Keratinocyte (primary cell): ENCODE measurements at regions not wholly inside any gene's neighbourhood (a gene's known extent, or its start where the extent isn't known, plus 50 kb on each side); places are given as distances from the start of the nearest gene placed in this dataset.

Experiments
- DNase-seq: peaks from one replicate; pipeline ENCODE4 v3.0.0-alpha.2; 2011; ENCODE audit warnings: low read depth, missing footprints, low spot score
- FAIRE-seq: peaks from 2 replicates; lab custom pipeline; 2011; peaks lifted over from hg19 to GRCh38; lab: Jason Lieb, UNC
- H2AFZ ChIP-seq: 2 replicates; pipeline ENCODE4 v1.6.0; 2012; ENCODE audit warnings: low read length, control low read depth, inconsistent platforms; ENCODE audit not compliant: control insufficient read depth
- H3K27ac ChIP-seq: 2 replicates; pipeline ENCODE4 v1.5.1; 2011; ENCODE audit warnings: low read length; ENCODE audit not compliant: control insufficient read depth, insufficient read depth
- H3K27me3 ChIP-seq: 3 replicates; pipeline ENCODE4 v1.6.0; 2011; ENCODE audit warnings: low read length; ENCODE audit not compliant: control insufficient read depth, insufficient read depth; ENCODE audit errors: extremely low read depth
- H3K36me3 ChIP-seq, 2 experiments: 2 replicates in 1 of 2; 3 replicates in 1 of 2; pipeline ENCODE4 v1.5.1; 2011; ENCODE audit warnings: low read length in 2 of 2, mild to moderate bottlenecking in 1 of 2; ENCODE audit not compliant: control insufficient read depth in 2 of 2, insufficient read depth in 2 of 2; ENCODE audit errors: extremely low read depth in 1 of 2
- H3K4me1 ChIP-seq: 3 replicates; pipeline ENCODE4 v1.5.1; 2011; ENCODE audit warnings: low read length; ENCODE audit not compliant: control insufficient read depth, insufficient read depth; ENCODE audit errors: extremely low read depth
- H3K4me2 ChIP-seq: 3 replicates; pipeline ENCODE4 v1.6.0; 2011; ENCODE audit warnings: low read depth, low read length; ENCODE audit not compliant: control insufficient read depth, insufficient read depth; ENCODE audit errors: extremely low read depth
- H3K4me3 ChIP-seq, 3 experiments: fragments of 200-600 bp in 1 of 3; sonication (generic) in 1 of 3; 2 replicates in 2 of 3; 3 replicates in 1 of 3; pipeline ENCODE4 v1.5.1; 2011 to 2016; ENCODE audit warnings: low read length in 3 of 3, mild to moderate bottlenecking in 3 of 3, control low read depth in 2 of 3, inconsistent platforms in 1 of 3, low read depth in 1 of 3, mixed read lengths in 1 of 3, mixed run types in 1 of 3, moderate library complexity in 1 of 3; ENCODE audit not compliant: control insufficient read depth in 2 of 3, insufficient read depth in 2 of 3; ENCODE audit errors: extremely low read depth in 1 of 3
- H3K79me2 ChIP-seq: 2 replicates; pipeline ENCODE4 v1.6.0; 2012; ENCODE audit warnings: low read length; ENCODE audit not compliant: control insufficient read depth, insufficient read depth
- H3K9ac ChIP-seq: 3 replicates; pipeline ENCODE4 v1.6.0; 2011; ENCODE audit warnings: low read length; ENCODE audit not compliant: control insufficient read depth, insufficient read depth; ENCODE audit errors: extremely low read depth
- H3K9me1 ChIP-seq: 3 replicates; pipeline ENCODE4 v1.6.0; 2011; ENCODE audit warnings: low read length; ENCODE audit not compliant: control insufficient read depth, insufficient read depth; ENCODE audit errors: extremely low read depth
- H3K9me3 ChIP-seq: 2 replicates; pipeline ENCODE4 v1.5.1; 2012; ENCODE audit warnings: low read depth, low read length; ENCODE audit not compliant: control insufficient read depth
- H4K20me1 ChIP-seq: 3 replicates; pipeline ENCODE4 v1.6.0; 2011; ENCODE audit warnings: low read length; ENCODE audit not compliant: control insufficient read depth, insufficient read depth; ENCODE audit errors: extremely low read depth
- CTCF ChIP-seq, 3 experiments: IDR thresholded peaks in 1 of 3; conservative IDR thresholded peaks in 1 of 3; optimal IDR thresholded peaks in 1 of 3; 2 replicates in 2 of 3; 3 replicates in 1 of 3; pipeline versions ENCODE3 to v1.5.1; 2011; ENCODE audit warnings: low read length in 3 of 3, mild to moderate bottlenecking in 3 of 3, moderate library complexity in 2 of 3, control low read depth in 1 of 3, inconsistent platforms in 1 of 3; ENCODE audit not compliant: insufficient read depth in 2 of 3; ENCODE audit errors: extremely low read depth in 1 of 3
- EZH2 ChIP-seq: IDR thresholded peaks from one replicate; pipeline ENCODE4 v1.6.1; 2012; ENCODE audit warnings: inconsistent platforms, mild to moderate bottlenecking, low read length, moderate library complexity
- dilution Hi-C: fragments of 300-500 bp; cut with MboI; formaldehyde crosslinking; loops from one replicate; pipeline ENCODE4 v1.7.0; 2020; ENCODE audit warnings: low sequenced_read_pairs; ENCODE audit not compliant: extremely low pct_ligation_motif_present

- Histone ChIP-seq H3K9ac (no peak overlapping the region), H3K4me1 (no peaks in the 10 kb centered on the region), H3K4me2 (no peak overlapping the region), H4K20me1 (no peaks in the 10 kb centered on the region), H3K4me3 (no peak overlapping the region), H3K79me2 (no peaks in the 10 kb centered on the region), H3K9me1 (no peaks in the 10 kb centered on the region), H3K27ac (no peak overlapping the region), H2AFZ (no peak overlapping the region), H3K9me3 (peaks cover 2% of the 10 kb centered on the region), H3K27me3 (no peaks in the 10 kb centered on the region), H3K36me3 (no peaks in the 10 kb centered on the region)
- TF ChIP-seq EZH2 (no peak), CTCF (optimal IDR thresholded peaks at IDR 0.05 in 1 of 3, IDR thresholded peaks at IDR 0.05 in 1 of 3, conservative IDR thresholded peaks at IDR 0.05 in 1 of 3; ENCODE audit: extremely low read depth in 1 of 3, insufficient read depth in 2 of 3, low read length in 3 of 3) (no peak)
- dilution Hi-C loops: no loop called here
- FAIRE-seq: peak; percentile 43
- DNase-seq: peak; percentile 7
These were observed 139.4 kb upstream of the CNTN1 start for GRCh38 chr12:40552868-40553267.

GRCh38 chr12:40557980-40558379 is 134.3 kb upstream of the CNTN1 start:
- FAIRE-seq (no peak), DNase-seq (no peak)
- no peaks in the 10 kb centered on the region for H3K36me3 ChIP-seq
- no peak overlapping the region for H2AFZ ChIP-seq
- H3K27me3 ChIP-seq: no peaks in the 10 kb centered on the region
- H3K79me2 ChIP-seq: no peaks in the 10 kb centered on the region
- no peaks in the 10 kb centered on the region for H3K9me1 ChIP-seq
- no peak overlapping the region for H3K4me3 ChIP-seq
- H3K9me3 ChIP-seq: no peaks in the 10 kb centered on the region
- dilution Hi-C loops: no loop called here
- H4K20me1 ChIP-seq: no peaks in the 10 kb centered on the region
- H3K27ac ChIP-seq: no peak overlapping the region
- H3K9ac ChIP-seq: no peak overlapping the region
- H3K4me1 ChIP-seq: no peaks in the 10 kb centered on the region
- TF ChIP-seq EZH2 (no peak), CTCF (optimal IDR thresholded peaks at IDR 0.05 in 1 of 3, IDR thresholded peaks at IDR 0.05 in 1 of 3, conservative IDR thresholded peaks at IDR 0.05 in 1 of 3; ENCODE audit: extremely low read depth in 1 of 3, insufficient read depth in 2 of 3, low read length in 3 of 3) (no peak)
- H3K4me2 ChIP-seq: no peak overlapping the region
